H9 (cell line): ENCODE measurements at regions not wholly inside any gene's neighbourhood (a gene's known extent, or its start where the extent isn't known, plus 50 kb on each side); places are given as distances from the start of the nearest gene placed in this dataset.

Source experiments
- DNase-seq: peaks from one replicate; pipeline ENCODE4 v3.0.0-alpha.2; 2017
- H2AFZ ChIP-seq: one replicate; pipeline ENCODE4 v1.6.1; 2013; ENCODE audit warnings: mild to moderate bottlenecking, low read length, control low read depth, moderate library complexity
- H2AK5ac ChIP-seq: 2 replicates; pipeline ENCODE4 v1.6.1; 2013; ENCODE audit warnings: low read length, control low read depth, mixed read lengths; ENCODE audit not compliant: insufficient read length
- H2BK120ac ChIP-seq: one replicate; pipeline ENCODE4 v1.6.1; 2013; ENCODE audit warnings: low read depth, mild to moderate bottlenecking, low read length, control low read depth, inconsistent platforms; ENCODE audit not compliant: poor library complexity, severe bottlenecking
- H2BK12ac ChIP-seq: 2 replicates; pipeline ENCODE4 v1.6.1; 2013; ENCODE audit warnings: low read length, control low read depth, mixed read lengths, low read depth; ENCODE audit not compliant: insufficient read length
- H2BK15ac ChIP-seq: 2 replicates; pipeline ENCODE4 v1.6.1; 2013; ENCODE audit warnings: low read depth, low read length, control low read depth
- H2BK20ac ChIP-seq: one replicate; pipeline ENCODE4 v1.6.1; 2013; ENCODE audit warnings: low read depth, mild to moderate bottlenecking, low read length, control low read depth, inconsistent platforms; ENCODE audit not compliant: poor library complexity, severe bottlenecking
- H2BK5ac ChIP-seq: 2 replicates; pipeline ENCODE4 v1.6.1; 2013; ENCODE audit warnings: low read length, control low read depth, mixed read lengths; ENCODE audit not compliant: insufficient read length
- H3K14ac ChIP-seq: 2 replicates; pipeline ENCODE4 v1.6.1; 2013; ENCODE audit warnings: low read length, control low read depth; ENCODE audit not compliant: insufficient read depth
- H3K18ac ChIP-seq: 2 replicates; pipeline ENCODE4 v1.6.1; 2013; ENCODE audit warnings: low read depth, mild to moderate bottlenecking, mixed read lengths, low read length, control low read depth; ENCODE audit not compliant: insufficient read length
- H3K23ac ChIP-seq: 2 replicates; pipeline ENCODE4 v1.6.1; 2013; ENCODE audit warnings: low read length, control low read depth, mixed read lengths, low read depth; ENCODE audit not compliant: insufficient read length
- H3K23me2 ChIP-seq: 2 replicates; pipeline ENCODE4 v1.6.1; 2013; ENCODE audit warnings: low read depth, mild to moderate bottlenecking, mixed read lengths, low read length, control low read depth; ENCODE audit not compliant: insufficient read length, poor library complexity, severe bottlenecking
- H3K27ac ChIP-seq: 2 replicates; pipeline ENCODE4 v1.5.1; 2013; ENCODE audit warnings: low read length, control low read depth, mixed read lengths, low read depth; ENCODE audit not compliant: insufficient read length
- H3K27me3 ChIP-seq: 2 replicates; pipeline ENCODE4 v1.6.1; 2013; ENCODE audit warnings: low read length, control low read depth, inconsistent platforms; ENCODE audit not compliant: insufficient read depth
- H3K4ac ChIP-seq: 2 replicates; pipeline ENCODE4 v1.6.1; 2013; ENCODE audit warnings: low read depth, mild to moderate bottlenecking, control low read depth, inconsistent platforms, low read length, moderate library complexity
- H3K4me1 ChIP-seq: 2 replicates; pipeline ENCODE4 v1.6.1; 2013; ENCODE audit warnings: low read length, control low read depth, inconsistent platforms; ENCODE audit not compliant: insufficient read depth
- H3K4me2 ChIP-seq: 2 replicates; pipeline ENCODE4 v1.6.1; 2013; ENCODE audit warnings: low read length, control low read depth, mixed read lengths; ENCODE audit not compliant: insufficient read length, insufficient read depth
- H3K56ac ChIP-seq: 2 replicates; pipeline ENCODE4 v1.6.1; 2013; ENCODE audit warnings: low read depth, mild to moderate bottlenecking, mixed read lengths, low read length, control low read depth; ENCODE audit not compliant: insufficient read length
- H3K79me1 ChIP-seq: 2 replicates; pipeline ENCODE4 v1.6.1; 2013; ENCODE audit warnings: low read depth, mild to moderate bottlenecking, moderate library complexity, low read length, control low read depth, inconsistent platforms; ENCODE audit not compliant: insufficient read depth, poor library complexity, severe bottlenecking
- H3K79me2 ChIP-seq: 2 replicates; pipeline ENCODE4 v1.6.1; 2013; ENCODE audit warnings: low read length, control low read depth, inconsistent platforms; ENCODE audit not compliant: insufficient read depth
- H3K9ac ChIP-seq: 2 replicates; pipeline ENCODE4 v1.6.1; 2013; ENCODE audit warnings: low read length, control low read depth, mixed read lengths; ENCODE audit not compliant: insufficient read length; ENCODE audit errors: extremely low read depth
- H3K9me3 ChIP-seq: one replicate; pipeline ENCODE4 v1.6.1; 2013; ENCODE audit warnings: low read depth, low read length, inconsistent platforms; ENCODE audit not compliant: control insufficient read depth
- H3T11ph ChIP-seq: one replicate; pipeline ENCODE4 v1.6.1; 2013; ENCODE audit warnings: mild to moderate bottlenecking, low read length, control low read depth, inconsistent platforms
- H4K20me1 ChIP-seq: one replicate; pipeline ENCODE4 v1.6.1; 2013; ENCODE audit not compliant: control insufficient read depth, insufficient read length, insufficient read depth
- H4K5ac ChIP-seq: 2 replicates; pipeline ENCODE4 v1.6.1; 2013; ENCODE audit warnings: low read depth, mild to moderate bottlenecking, mixed read lengths, low read length, control low read depth; ENCODE audit not compliant: insufficient read length
- H4K8ac ChIP-seq: replicated peaks from 2 replicates; pipeline ENCODE4 v1.6.1; 2013; ENCODE audit warnings: low read length, control low read depth, mixed read lengths, low read depth; ENCODE audit not compliant: insufficient read length
- H4K91ac ChIP-seq: 2 replicates; pipeline ENCODE4 v1.6.1; 2013; ENCODE audit warnings: low read depth, mild to moderate bottlenecking, moderate library complexity, mixed read lengths, low read length, control low read depth; ENCODE audit not compliant: insufficient read length
- H3K27ac Mint-ChIP-seq, 3 experiments: 2 replicates in 2 of 3; 3 replicates in 1 of 3; pipeline ENCODE4 v1.8.0; 2020 to 2021; ENCODE audit warnings: mixed read lengths in 3 of 3, mild to moderate bottlenecking in 1 of 3, moderate library complexity in 1 of 3
- H3K27me3 Mint-ChIP-seq: 2 replicates; pipeline ENCODE4 v1.8.0; 2021; ENCODE audit warnings: low read depth, mild to moderate bottlenecking, moderate library complexity, mixed read lengths
- H3K36me3 Mint-ChIP-seq, 3 experiments: 2 replicates in 2 of 3; 3 replicates in 1 of 3; pipeline ENCODE4 v1.8.0; 2020 to 2021; ENCODE audit warnings: low read depth in 3 of 3, mixed read lengths in 3 of 3; ENCODE audit not compliant: insufficient read depth in 1 of 3
- H3K4me1 Mint-ChIP-seq, 2 experiments: 2 replicates each; pipeline ENCODE4 v1.8.0; 2020; ENCODE audit warnings: mixed read lengths in 2 of 2
- H3K4me3 Mint-ChIP-seq, 2 experiments: 2 replicates in 1 of 2; 3 replicates in 1 of 2; pipeline ENCODE4 v1.8.0; 2020 to 2021; ENCODE audit warnings: mild to moderate bottlenecking in 2 of 2, mixed read lengths in 2 of 2, moderate library complexity in 1 of 2
- H3K9me3 Mint-ChIP-seq, 2 experiments: 2 replicates in 1 of 2; 3 replicates in 1 of 2; pipeline ENCODE4 v1.8.0; 2020; ENCODE audit warnings: mild to moderate bottlenecking in 2 of 2, mixed read lengths in 2 of 2, moderate library complexity in 1 of 2
- WGBS: extraction: QIAGEN DNeasy Blood & Tissue Kit; methylation state at CpG from one replicate; pipeline ENCODE4 v1.1.7; 2013; ENCODE audit warnings: missing lambda C conversion rate, low lambda C conversion rate, mixed read lengths; ENCODE audit not compliant: insufficient read length; ENCODE audit errors: extremely low coverage; 5-methylcytosine and 5-hydroxymethylcytosine counted together
- TF ChIP-seq, protein P1 (sequence below): fragments of 200-600 bp; sonication (generic); conservative IDR thresholded peaks from 3 replicates; pipeline ENCODE4 v1.8.0; 2021; ENCODE audit warnings: antibody characterized with exemption, mild to moderate bottlenecking

DNA sequence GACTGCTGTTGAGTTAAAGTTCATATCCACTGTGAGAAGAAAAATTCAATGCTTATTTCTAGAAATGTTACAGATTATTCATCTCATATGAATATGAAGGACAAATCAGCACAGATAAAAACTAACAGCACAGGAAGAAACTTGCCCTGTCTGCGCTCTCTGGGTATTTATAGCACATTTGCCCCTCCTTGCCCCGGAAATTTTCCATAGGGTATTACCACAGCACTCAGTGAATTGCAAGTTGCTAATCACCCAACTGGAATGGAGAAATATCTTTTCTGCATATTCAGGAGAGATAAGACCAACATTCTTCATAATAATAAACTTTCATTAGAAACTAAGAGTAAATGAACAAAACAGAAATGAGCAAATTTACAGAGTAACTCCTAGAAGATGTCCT, 318.0 kb upstream of the KLF12 start:
- Histone ChIP-seq H2BK120ac (no peak overlapping the region), H2BK20ac (no peak overlapping the region), H3K4ac (no peak overlapping the region), H3K23ac (no peak overlapping the region), H3K14ac (no peak overlapping the region), H4K8ac (no peak overlapping the region), H2BK15ac (no peak overlapping the region), H4K91ac (no peak overlapping the region), H3K23me2 (no peaks in the 10 kb centered on the region), H2AK5ac (no peak overlapping the region), H3K4me2 (no peak overlapping the region), H3K79me2 (no peaks in the 10 kb centered on the region), H3K18ac (no peak overlapping the region), H3K27me3 (no peaks in the 10 kb centered on the region), H2AFZ (no peak overlapping the region), H3K9me3 (no peaks in the 10 kb centered on the region), H3K4me1 (no peaks in the 10 kb centered on the region), H3T11ph (no peak overlapping the region), H3K9ac (no peak overlapping the region), H3K27ac (no peak overlapping the region), H2BK5ac (no peak overlapping the region), H2BK12ac (no peak overlapping the region), H4K5ac (no peak overlapping the region), H4K20me1 (no peaks in the 10 kb centered on the region), H3K79me1 (no peaks in the 10 kb centered on the region), H3K56ac (no peak overlapping the region)
- peaks cover 0 to 4% (median 0%) of the 10 kb centered on the region in 3 experiments; a peak in 2 of 7 replicates for H3K36me3 Mint-ChIP-seq
- H3K27ac Mint-ChIP-seq: no peak overlapping the region
- WGBS: no CpG with 5 or more reads among the region's 2 CpGs
- no peak for DNase-seq
- H3K9me3 Mint-ChIP-seq: no peaks in the 10 kb centered on the region
- TF ChIP-seq, protein P1, sequence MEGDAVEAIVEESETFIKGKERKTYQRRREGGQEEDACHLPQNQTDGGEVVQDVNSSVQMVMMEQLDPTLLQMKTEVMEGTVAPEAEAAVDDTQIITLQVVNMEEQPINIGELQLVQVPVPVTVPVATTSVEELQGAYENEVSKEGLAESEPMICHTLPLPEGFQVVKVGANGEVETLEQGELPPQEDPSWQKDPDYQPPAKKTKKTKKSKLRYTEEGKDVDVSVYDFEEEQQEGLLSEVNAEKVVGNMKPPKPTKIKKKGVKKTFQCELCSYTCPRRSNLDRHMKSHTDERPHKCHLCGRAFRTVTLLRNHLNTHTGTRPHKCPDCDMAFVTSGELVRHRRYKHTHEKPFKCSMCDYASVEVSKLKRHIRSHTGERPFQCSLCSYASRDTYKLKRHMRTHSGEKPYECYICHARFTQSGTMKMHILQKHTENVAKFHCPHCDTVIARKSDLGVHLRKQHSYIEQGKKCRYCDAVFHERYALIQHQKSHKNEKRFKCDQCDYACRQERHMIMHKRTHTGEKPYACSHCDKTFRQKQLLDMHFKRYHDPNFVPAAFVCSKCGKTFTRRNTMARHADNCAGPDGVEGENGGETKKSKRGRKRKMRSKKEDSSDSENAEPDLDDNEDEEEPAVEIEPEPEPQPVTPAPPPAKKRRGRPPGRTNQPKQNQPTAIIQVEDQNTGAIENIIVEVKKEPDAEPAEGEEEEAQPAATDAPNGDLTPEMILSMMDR: no peak
- no peak overlapping the region for H3K4me3 Mint-ChIP-seq
- H3K27me3 Mint-ChIP-seq: no peaks in the 10 kb centered on the region
- H3K4me1 Mint-ChIP-seq: peaks cover 4% of the 10 kb centered on the region in 2 experiments; a peak in 2 of 4 replicates
